Heart left ventricle (tissue), 16 donors: ENCODE measurements at regions not wholly inside any gene's neighbourhood (a gene's known extent, or its start where the extent isn't known, plus 50 kb on each side); places are given as distances from the start of the nearest gene placed in this dataset.

Source experiments
- ATAC-seq, 4 donors: fragments of 200-7000 bp; cut with Tn5 transposase; one replicate each; pipeline ENCODE4 v1.9.1; 2020 to 2022; ENCODE audit warnings: moderate library complexity in 4 of 4, mild to moderate bottlenecking in 3 of 4, moderate number of reproducible peaks in 1 of 4
- DNase-seq, 5 donors: peaks; one replicate each; pipeline ENCODE4 v3.0.0-alpha.2; 2020
- H3K27ac ChIP-seq, 12 donors: fragments of 200-600 bp; sonication (generic) in 4 of 12; one replicate each; pipeline versions ENCODE4 v1.5.0 to v1.8.0; 2016 to 2022; ENCODE audit warnings: mild to moderate bottlenecking in 2 of 12
- H3K27me3 ChIP-seq, 9 donors: fragments of 200-600 bp; sonication (generic) in 2 of 9; one replicate each; pipeline versions ENCODE4 v1.5.1 to v1.8.0; 2016 to 2022; ENCODE audit warnings: mild to moderate bottlenecking in 3 of 9
- H3K36me3 ChIP-seq, 9 donors: fragments of 200-600 bp; sonication (generic) in 2 of 9; one replicate each; pipeline versions ENCODE4 v1.5.0 to v1.8.0; 2018 to 2022; ENCODE audit warnings: mild to moderate bottlenecking in 2 of 9
- H3K4me1 ChIP-seq, 12 donors: fragments of 200-600 bp; sonication (generic) in 4 of 12; one replicate each; pipeline versions ENCODE4 v1.5.0 to v1.8.0; 2016 to 2022; ENCODE audit warnings: mild to moderate bottlenecking in 3 of 12
- H3K4me3 ChIP-seq, 12 donors: fragments of 200-600 bp; sonication (generic) in 4 of 12; one replicate each; pipeline versions ENCODE4 v1.5.0 to v1.8.0; 2017 to 2022; ENCODE audit warnings: mild to moderate bottlenecking in 9 of 12, moderate library complexity in 4 of 12
- H3K9me3 ChIP-seq, 12 donors: fragments of 200-600 bp; sonication (generic) in 4 of 12; one replicate each; pipeline versions ENCODE4 v1.5.0 to v1.8.0; 2016 to 2022; ENCODE audit warnings: mild to moderate bottlenecking in 1 of 12
- CTCF ChIP-seq, 12 donors: fragments of 200-600 bp; sonication (generic) in 4 of 12; IDR thresholded peaks; one replicate each; pipeline versions ENCODE4 v1.5.0 to v1.8.0; 2018 to 2022; ENCODE audit warnings: antibody characterized with exemption in 12 of 12, mild to moderate bottlenecking in 5 of 12
- POLR2A ChIP-seq, 2 donors: fragments of 450-650 bp; IDR thresholded peaks; one replicate each; pipeline ENCODE4 v1.6.1; 2017; ENCODE audit warnings: antibody characterized with exemption in 2 of 2, mild to moderate bottlenecking in 2 of 2, moderate library complexity in 2 of 2
- WGBS, 4 donors: extraction: QIAGEN DNeasy Blood & Tissue Kit in 2 of 4; methylation state at CpG; one replicate each; pipeline versions ENCODE4 v1.1.5 to v1.1.7; 2013 to 2018; 5-methylcytosine and 5-hydroxymethylcytosine counted together
- intact Hi-C, 10 donors: fragments of 100-400 bp; cut with DNase I; formaldehyde crosslinking; loops; one replicate each; pipeline versions ENCODE4 v1.11.1 to v1.14.2; 2022
- donor health status: ischemic (EF 13 %, LVEDD 7.1; RV severe dilation, severe dysfunction).
- donor health status: healthy with polysubstance abuse.
- donor health status: DM: no; HTN: yes; CAD: no.
- donor health status: DM: no; HTN: no; CAD: no.
- donor health status: ischemic (EF 25% LVEDD 6.9; RV normal size, moderate dysfunction).
- donor health status: ischemic (EF 25% LVEDD 5.7; RV mildly dilated, moderate dysfunction).
- donor health status: healthy.
- donor health status: DM: yes; HTN: yes; CAD: no.
- donor health status: ischemic (EF 35%, LVEDD 5.7; RV mildly dilated, moderate dysfunction).
- donor health status: nonischemic (EF 11% LVEDD 7.7; RV severe dilation, severe dysfunction).
- donor health status: DM: yes; HTN: yes; CAD: no.
- donor health status: PGD.
- donor health status: ischemic (EF 29% LVEDD 5.4; RV normal size, mild dysfunction).
- donor health status: nonischemic (EF 23%, LVEDD 6.1; RV moderate dilation, normal function).

- TF ChIP-seq CTCF (IDR thresholded peaks at IDR 0.05) (no peak), POLR2A (IDR thresholded peaks at IDR 0.05) (no peak)
- Histone ChIP-seq H3K27me3 (no peaks in the 10 kb centered on the region), H3K9me3 (peaks cover 0 to 17% (median 8%) of the 10 kb centered on the region in 12 donors), H3K4me1 (no peaks in the 10 kb centered on the region), H3K4me3 (no peak overlapping the region), H3K36me3 (no peaks in the 10 kb centered on the region), H3K27ac (no peak overlapping the region)
- DNase-seq (no peak), ATAC-seq (no peak)
- WGBS, 4 donors, result 72 to 81% (median 74%) methylated on average over 5 of the region's 5 CpGs
- intact Hi-C loops, result no loop called here
These were observed 118.0 kb downstream of the OTUD1 start for GRCh38 chr10:23556727-23557440.

- no peak for DNase-seq
- Histone ChIP-seq H3K4me3 (no peak overlapping the region), H3K27ac (no peak overlapping the region), H3K36me3 (no peaks in the 10 kb centered on the region), H3K9me3 (peaks cover 0 to 26% (median 15%) of the 10 kb centered on the region in 12 donors), H3K27me3 (no peaks in the 10 kb centered on the region), H3K4me1 (no peaks in the 10 kb centered on the region)
- no peak for TF ChIP-seq POLR2A (IDR thresholded peaks at IDR 0.05)
- TF ChIP-seq CTCF (IDR thresholded peaks at IDR 0.05), result no peak
- 74 to 92% (median 84%) methylated on average over 4 of the region's 4 CpGs for WGBS, 4 donors
- ATAC-seq, result no peak
- intact Hi-C loops, result no loop called here
These were observed 118.9 kb downstream of the OTUD1 start for GRCh38 chr10:23557777-23558176.

- intact Hi-C loops, result no loop called here
- TF ChIP-seq POLR2A (IDR thresholded peaks at IDR 0.05) (no peak), CTCF (IDR thresholded peaks at IDR 0.05) (no peak)
- Histone ChIP-seq H3K36me3 (no peaks in the 10 kb centered on the region), H3K27ac (no peak overlapping the region), H3K4me1 (no peaks in the 10 kb centered on the region), H3K9me3 (peaks cover 0 to 31% (median 15%) of the 10 kb centered on the region in 12 donors), H3K4me3 (no peak overlapping the region), H3K27me3 (no peaks in the 10 kb centered on the region)
- WGBS, 4 donors, result 77 to 86% (median 79%) methylated on average over 6 of the region's 6 CpGs
- ATAC-seq, result no peak
- DNase-seq, result no peak
These were observed 119.5 kb downstream of the OTUD1 start for GRCh38 chr10:23558361-23558799.

GRCh38 chr10:23568996-23569395 is 130.1 kb downstream of the OTUD1 start:
- Histone ChIP-seq H3K9me3 (peaks cover 0 to 43% (median 22%) of the 10 kb centered on the region in 12 donors), H3K36me3 (no peaks in the 10 kb centered on the region), H3K27ac (no peak overlapping the region), H3K4me3 (no peak overlapping the region), H3K4me1 (no peaks in the 10 kb centered on the region), H3K27me3 (no peaks in the 10 kb centered on the region)
- TF ChIP-seq POLR2A (IDR thresholded peaks at IDR 0.05), result no peak
- no peak for TF ChIP-seq CTCF (IDR thresholded peaks at IDR 0.05)
- no peak for DNase-seq
- intact Hi-C loops, result no loop called here
- WGBS, 4 donors, result 19 to 28% (median 25%) methylated on average over 3 of the region's 3 CpGs
- ATAC-seq, result no peak
